Loucy (cell line): ENCODE measurements at regions not wholly inside any gene's neighbourhood (a gene's known extent, or its start where the extent isn't known, plus 50 kb on each side); places are given as distances from the start of the nearest gene placed in this dataset.

Experiments
- EZH2phosphoT487 ChIP-seq: fragments of 200-600 bp; IDR thresholded peaks from 2 replicates; pipeline ENCODE4 v1.6.1; 2018; ENCODE audit warnings: antibody characterized with exemption, mild to moderate bottlenecking, moderate library complexity, borderline replicate concordance
- TF ChIP-seq, protein P1 (sequence below): fragments of 200-600 bp; sonication (generic); conservative IDR thresholded peaks from 2 replicates; pipeline ENCODE4 v1.5.1; 2014; ENCODE audit warnings: mild to moderate bottlenecking, antibody characterized with exemption, low read length

DNA sequence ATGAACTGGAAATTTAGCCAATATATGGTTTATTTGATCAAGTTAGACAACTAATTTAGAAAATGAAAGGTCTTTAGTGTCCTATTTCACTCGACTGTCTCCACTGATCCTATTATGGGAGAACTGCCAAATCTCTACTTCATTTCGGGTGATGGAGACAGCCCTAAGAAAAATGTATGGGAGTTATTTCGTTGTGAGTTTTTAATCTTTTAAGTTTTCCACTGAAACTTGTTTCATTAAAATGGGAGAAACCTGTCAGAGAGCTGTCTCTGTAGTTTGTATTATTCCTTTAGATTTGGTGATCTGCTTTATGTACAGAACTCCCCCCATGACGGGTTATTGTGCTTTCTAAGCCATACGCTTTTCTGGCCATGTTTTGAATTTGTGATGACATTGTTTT is 899.7 kb downstream of the ADGRL2 start:
- TF ChIP-seq, protein P1, sequence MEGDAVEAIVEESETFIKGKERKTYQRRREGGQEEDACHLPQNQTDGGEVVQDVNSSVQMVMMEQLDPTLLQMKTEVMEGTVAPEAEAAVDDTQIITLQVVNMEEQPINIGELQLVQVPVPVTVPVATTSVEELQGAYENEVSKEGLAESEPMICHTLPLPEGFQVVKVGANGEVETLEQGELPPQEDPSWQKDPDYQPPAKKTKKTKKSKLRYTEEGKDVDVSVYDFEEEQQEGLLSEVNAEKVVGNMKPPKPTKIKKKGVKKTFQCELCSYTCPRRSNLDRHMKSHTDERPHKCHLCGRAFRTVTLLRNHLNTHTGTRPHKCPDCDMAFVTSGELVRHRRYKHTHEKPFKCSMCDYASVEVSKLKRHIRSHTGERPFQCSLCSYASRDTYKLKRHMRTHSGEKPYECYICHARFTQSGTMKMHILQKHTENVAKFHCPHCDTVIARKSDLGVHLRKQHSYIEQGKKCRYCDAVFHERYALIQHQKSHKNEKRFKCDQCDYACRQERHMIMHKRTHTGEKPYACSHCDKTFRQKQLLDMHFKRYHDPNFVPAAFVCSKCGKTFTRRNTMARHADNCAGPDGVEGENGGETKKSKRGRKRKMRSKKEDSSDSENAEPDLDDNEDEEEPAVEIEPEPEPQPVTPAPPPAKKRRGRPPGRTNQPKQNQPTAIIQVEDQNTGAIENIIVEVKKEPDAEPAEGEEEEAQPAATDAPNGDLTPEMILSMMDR: no peak
- TF ChIP-seq EZH2phosphoT487: no peak
